ENCODE measurements at regions not wholly inside any gene's neighbourhood (a gene's known extent, or its start where the extent isn't known, plus 50 kb on each side); places are given as distances from the start of the nearest gene placed in this dataset.

- H3K79me2 ChIP-seq (ENCODE audit: control insufficient read depth, insufficient read depth, low read length), result no peaks in the 10 kb centered on the region
- ChIA-PET POLR2A (interaction anchor here (0.7 kb wide), 1 partner anchor 13 kb away, joined by 3 read pairs; no protein-coding TSS in a partner anchor), SMC1A (ENCODE audit: uncharacterized antibody, unreplicated experiment) (interaction anchor here (1.0 kb wide), 1 partner anchor 65 kb away, joined by 3 read pairs; no protein-coding TSS in a partner anchor), RAD21 (ENCODE audit: unreplicated experiment) (interaction anchor here (0.6 to 0.8 kb wide), 2 partner anchors 103 to 234 kb away, joined by 3 read pairs; no protein-coding TSS in a partner anchor), CTCF (no interaction called here)
- no peaks in the 10 kb centered on the region for H3K9me3 ChIP-seq (replicated peaks; ENCODE audit: control insufficient read depth, insufficient read depth, low read length)
- H3K4me3 ChIP-seq, result no peak overlapping the region
- H3K4me2 ChIP-seq (ENCODE audit: control insufficient read depth, insufficient read depth), result no peak overlapping the region
- DNase-seq (ENCODE audit: low read depth, low spot score) (no peak), ATAC-seq (no peak), FAIRE-seq (no peak)
- H2AFZ ChIP-seq (ENCODE audit: control insufficient read depth, low read depth, low read length), result no peak overlapping the region
- 0 out of 2 replicates have a peak, but pooled peaks cover 3% of the 10 kb centered on the region for H3K4me1 ChIP-seq (ENCODE audit: control insufficient read depth, insufficient read depth, low read length)
- intact Hi-C loops (cut with micrococcal nuclease; ENCODE audit: unreplicated experiment) (no loop called here), in situ Hi-C loops (cut with MboI) (no loop called here)
- no peaks in the 10 kb centered on the region for H3K27me3 ChIP-seq (replicated peaks in 1 of 2; ENCODE audit: control insufficient read depth in 2 of 2, insufficient read depth in 2 of 2, low read length in 1 of 2)
- BruUV-seq (replicated peaks), result no TSS peak
- H3K36me3 ChIP-seq (ENCODE audit: control insufficient read depth in 2 of 2, insufficient read depth in 2 of 2, low read length in 1 of 2), result no peaks in the 10 kb centered on the region
- no peak overlapping the region for H3K9ac ChIP-seq (ENCODE audit: control insufficient read depth, insufficient read depth, low read length)
- WGBS (ENCODE audit: insufficient coverage, insufficient replicate concordance, low lambda C conversion rate, missing lambda C conversion rate), result 36% methylated on average over 4 of the region's 4 CpGs
- H3K27ac ChIP-seq (ENCODE audit: control insufficient read depth, insufficient read depth), result no peak overlapping the region
- no peaks in the 10 kb centered on the region for H4K20me1 ChIP-seq (ENCODE audit: control insufficient read depth, insufficient read depth)
- TF ChIP-seq TBL1XR1 (IDR thresholded peaks at IDR 0.05; ENCODE audit: low read depth, low read length) (no peak), MLLT1 (IDR thresholded peaks at IDR 0.05) (no peak), MYC (IDR thresholded peaks at IDR 0.05; ENCODE audit: insufficient read depth, insufficient read length, insufficient replicate concordance, low read length, severe bottlenecking) (no peak), TCF3 (IDR thresholded peaks at IDR 0.05; ENCODE audit: borderline replicate concordance, insufficient read depth, low read depth, low read length) (no peak), BACH1 (IDR thresholded peaks at IDR 0.05; ENCODE audit: borderline replicate concordance) (no peak), ZBED1 (IDR thresholded peaks at IDR 0.05; ENCODE audit: borderline replicate concordance) (no peak), BRCA1 (IDR thresholded peaks at IDR 0.05; ENCODE audit: low read depth, low read length) (no peak), SRF (IDR thresholded peaks at IDR 0.05; ENCODE audit: low read depth in 2 of 2, low read length in 2 of 2) (no peak), ETV6 (conservative IDR thresholded peaks at IDR 0.05 in 1 of 2, IDR thresholded peaks at IDR 0.05 in 1 of 2; ENCODE audit: borderline replicate concordance in 1 of 2, low read depth in 1 of 2) (no peak), PAX5 (IDR thresholded peaks at IDR 0.05; ENCODE audit: borderline replicate concordance, low read depth, low read length) (no peak), IKZF1 (conservative IDR thresholded peaks at IDR 0.05) (no peak), E2F4 (IDR thresholded peaks at IDR 0.05; ENCODE audit: low read depth, low read length) (no peak), MYB (IDR thresholded peaks at IDR 0.05; ENCODE audit: borderline replicate concordance, low read depth, low read length) (no peak), CUX1 (IDR thresholded peaks at IDR 0.05; ENCODE audit: insufficient replicate concordance, low read depth, low read length) (no peak), RCOR1 (conservative IDR thresholded peaks at IDR 0.05; ENCODE audit: low read depth, low read length) (no peak)
Measured at GRCh38 chr13:51520524-51520923, 63.7 kb upstream of the WDFY2 start.

All from GM12878 (cell line).